HG02588 (cell line): ENCODE measurements at regions not wholly inside any gene's neighbourhood (a gene's known extent, or its start where the extent isn't known, plus 50 kb on each side); places are given as distances from the start of the nearest gene placed in this dataset.

ENCODE experiments used
- ATAC-seq: cut with Tn5 transposase; IDR thresholded peaks from one replicate; pipeline ENCODE4 v1.9.1; 2021; ENCODE audit warnings: mild to moderate bottlenecking, moderate library complexity; ENCODE audit not compliant: unreplicated experiment

GRCh38 chr2:59892398-59892797 lies 661.1 kb downstream of the BCL11A start:
- no peak for ATAC-seq

DNA sequence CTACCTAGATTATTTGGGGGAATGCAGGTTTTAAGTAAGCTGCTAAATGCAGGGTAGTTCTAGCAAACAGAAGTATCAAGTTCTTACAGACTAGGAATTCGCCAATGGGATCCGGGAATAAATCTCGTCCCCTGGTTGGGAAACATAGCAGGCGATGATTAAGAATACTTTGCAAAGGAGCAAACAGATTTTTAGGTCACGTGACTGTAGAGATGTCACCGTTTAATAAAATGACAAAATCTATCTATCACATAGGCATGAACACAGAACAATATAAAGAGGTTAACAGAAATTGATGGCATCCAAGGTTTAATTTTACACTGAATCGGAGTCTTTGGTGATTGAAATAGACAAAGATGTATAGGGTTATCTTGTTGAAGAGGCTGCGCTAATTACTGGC lies 664.1 kb downstream of the BCL11A start:
- no peak for ATAC-seq

DNA sequence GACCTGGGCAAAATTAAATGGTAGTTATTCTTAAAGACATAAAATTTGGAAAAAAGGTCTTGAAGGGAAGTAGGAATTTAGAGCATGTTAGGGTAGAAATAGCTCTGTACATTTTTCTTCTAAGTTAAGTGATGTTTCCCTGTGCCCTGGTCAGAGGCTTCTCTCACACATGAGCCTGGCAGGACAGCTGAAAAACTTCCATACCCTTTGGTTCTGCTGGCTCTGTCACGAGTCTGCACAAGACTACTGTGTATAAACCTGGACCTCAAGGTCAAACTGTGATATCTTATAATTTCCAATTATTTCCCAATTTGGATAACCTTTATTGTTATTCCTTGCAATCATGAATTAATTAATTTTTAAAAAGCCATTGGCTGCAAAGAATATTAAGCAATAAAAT lies 664.7 kb downstream of the BCL11A start:
- ATAC-seq: no peak

DNA sequence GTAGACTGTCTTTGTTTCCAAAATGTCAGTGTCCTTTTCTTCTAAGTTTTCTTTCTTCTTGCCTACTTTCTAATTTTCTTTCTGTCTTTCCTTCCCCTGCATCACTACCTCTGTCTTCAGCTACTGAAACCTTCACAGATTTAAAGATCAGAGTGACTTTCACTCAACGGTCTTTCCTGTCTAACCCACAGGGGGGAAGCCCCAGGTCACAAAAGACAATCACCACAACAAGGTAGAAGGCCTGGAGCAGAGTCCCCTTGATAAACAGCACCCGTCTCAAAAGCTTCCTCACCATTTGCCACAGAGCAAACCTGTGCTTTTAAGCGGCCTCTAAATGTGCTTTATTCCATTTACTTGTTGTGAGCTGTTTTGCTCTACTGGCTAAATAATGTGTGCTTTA lies 665.4 kb downstream of the BCL11A start:
- peak; percentile 89 for ATAC-seq

DNA sequence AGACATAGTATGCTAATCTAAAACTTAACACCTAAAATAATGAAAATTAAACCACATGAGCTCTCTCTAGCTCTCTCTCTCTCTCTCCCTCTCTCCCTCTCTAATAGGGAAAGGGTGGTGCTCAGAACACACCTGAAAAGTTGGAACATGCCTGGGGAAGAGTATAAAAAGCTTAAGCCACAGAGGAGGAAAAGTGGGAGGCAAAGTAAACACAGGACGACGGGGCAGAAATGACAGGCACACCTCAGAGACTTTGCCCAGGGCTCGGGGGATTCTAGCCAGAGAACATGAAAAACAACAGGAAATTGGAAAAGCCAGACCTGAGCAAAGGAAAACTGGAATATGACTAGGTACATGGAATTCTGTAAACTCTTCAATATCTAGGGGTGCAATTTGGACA lies 666.1 kb downstream of the BCL11A start:
- ATAC-seq: no peak

- no peak for ATAC-seq
Observed at GRCh38 chr2:59886759-59887158, 666.7 kb downstream of the BCL11A start.

GRCh38 chr2:59885541-59885940 lies 667.9 kb downstream of the BCL11A start:
- ATAC-seq: no peak

DNA sequence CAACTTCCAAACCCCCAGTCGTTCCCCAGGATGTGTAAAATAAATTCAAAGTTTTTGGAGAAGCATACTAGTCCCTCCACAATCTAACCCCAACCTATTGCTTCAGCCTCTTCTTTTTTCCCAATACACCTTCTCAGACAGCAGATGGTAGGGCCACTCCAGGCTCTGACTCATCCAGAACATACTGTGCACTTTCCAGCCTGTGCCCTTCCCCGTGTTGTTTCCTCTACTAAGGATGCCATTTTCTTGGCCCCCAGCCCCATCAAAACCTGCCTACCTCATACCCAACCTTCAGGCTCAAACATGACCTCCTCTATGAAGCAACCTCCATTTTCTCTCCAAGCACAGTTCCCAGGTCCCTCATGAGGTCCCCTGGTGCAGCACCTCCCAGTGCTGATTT lies 669.3 kb downstream of the BCL11A start:
- ATAC-seq: no peak

DNA sequence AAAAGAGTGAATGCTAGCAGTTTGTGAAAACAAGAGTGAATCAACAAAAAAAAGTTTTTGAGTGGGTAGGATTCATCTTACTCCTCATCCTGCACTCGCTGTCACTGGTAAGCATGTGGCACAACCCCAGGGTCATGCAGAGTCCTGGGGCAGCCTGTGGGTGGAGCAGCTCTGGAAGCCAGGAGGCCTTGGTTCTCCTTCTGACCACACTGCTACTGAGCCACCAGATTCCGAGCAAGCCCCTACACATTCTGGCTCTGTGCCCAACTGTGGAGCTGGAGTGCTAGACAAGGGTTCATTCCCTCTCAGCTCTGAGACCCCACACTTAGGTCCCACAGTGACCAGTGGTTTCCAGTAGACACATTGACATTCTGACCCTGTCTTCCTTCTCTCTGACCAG lies 670.6 kb downstream of the BCL11A start:
- ATAC-seq: no peak

DNA sequence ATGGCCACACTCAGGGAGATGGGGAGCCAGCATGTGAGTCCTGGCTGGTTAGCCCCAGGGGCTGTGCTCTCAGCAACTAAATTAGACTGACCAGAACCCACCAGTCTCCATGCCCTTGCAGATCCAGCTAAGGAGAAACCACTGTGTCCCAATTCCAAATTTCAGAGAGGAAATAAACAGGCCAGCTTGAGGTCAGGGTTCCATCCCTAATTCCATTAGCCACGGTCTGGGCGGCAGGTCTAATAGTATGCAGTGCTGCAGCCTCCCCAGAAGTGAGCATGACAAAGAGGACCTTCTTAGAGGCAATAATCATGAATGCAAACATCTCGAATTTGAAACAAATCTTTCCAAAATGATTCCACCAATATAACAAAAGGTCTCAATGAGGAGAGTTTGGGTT lies 671.2 kb downstream of the BCL11A start:
- ATAC-seq: no peak

- no peak for ATAC-seq
Observed at GRCh38 chr2:59881218-59881617, 672.2 kb downstream of the BCL11A start.

DNA sequence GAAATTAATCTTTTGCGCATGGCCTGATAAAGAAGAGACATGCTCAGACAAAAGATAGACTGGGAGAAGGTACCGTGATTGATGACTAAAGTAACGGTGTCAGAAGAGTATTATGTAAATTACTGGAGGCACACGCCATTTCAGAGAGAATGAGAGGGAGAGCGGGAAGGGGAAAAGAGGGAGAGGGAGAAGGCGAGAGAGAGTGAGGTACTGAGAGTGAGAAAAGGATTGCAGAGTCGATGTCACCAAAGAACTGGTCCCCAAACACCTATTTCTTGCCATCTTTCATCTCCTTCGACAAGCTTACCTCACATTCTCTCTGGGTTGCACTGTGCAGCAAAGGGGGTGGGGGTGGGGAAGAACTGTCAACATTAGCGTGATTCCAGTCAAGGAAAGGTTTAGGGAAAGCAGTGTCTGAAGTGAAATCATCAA lies 673.7 kb downstream of the BCL11A start:
- no peak for ATAC-seq

DNA sequence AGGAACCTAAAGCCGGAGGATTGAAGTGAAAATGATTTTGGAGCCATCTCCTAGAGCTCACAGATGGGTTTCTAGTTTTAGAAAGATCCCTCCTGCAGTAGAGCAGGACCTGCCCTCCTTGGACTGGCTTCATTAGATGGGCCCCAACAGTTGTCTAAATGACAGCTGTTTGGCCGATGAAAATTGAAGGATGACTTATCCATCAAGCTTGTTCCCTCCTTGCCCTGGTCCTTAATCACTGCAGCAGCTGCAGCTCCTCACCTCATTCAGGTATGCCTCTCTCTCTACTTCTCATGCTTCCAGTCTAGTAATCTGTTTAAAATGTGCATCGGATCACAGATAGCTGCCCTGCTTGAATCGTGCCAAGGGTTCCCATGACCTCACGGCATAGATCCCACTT lies 677.6 kb downstream of the BCL11A start:
- ATAC-seq: no peak

DNA sequence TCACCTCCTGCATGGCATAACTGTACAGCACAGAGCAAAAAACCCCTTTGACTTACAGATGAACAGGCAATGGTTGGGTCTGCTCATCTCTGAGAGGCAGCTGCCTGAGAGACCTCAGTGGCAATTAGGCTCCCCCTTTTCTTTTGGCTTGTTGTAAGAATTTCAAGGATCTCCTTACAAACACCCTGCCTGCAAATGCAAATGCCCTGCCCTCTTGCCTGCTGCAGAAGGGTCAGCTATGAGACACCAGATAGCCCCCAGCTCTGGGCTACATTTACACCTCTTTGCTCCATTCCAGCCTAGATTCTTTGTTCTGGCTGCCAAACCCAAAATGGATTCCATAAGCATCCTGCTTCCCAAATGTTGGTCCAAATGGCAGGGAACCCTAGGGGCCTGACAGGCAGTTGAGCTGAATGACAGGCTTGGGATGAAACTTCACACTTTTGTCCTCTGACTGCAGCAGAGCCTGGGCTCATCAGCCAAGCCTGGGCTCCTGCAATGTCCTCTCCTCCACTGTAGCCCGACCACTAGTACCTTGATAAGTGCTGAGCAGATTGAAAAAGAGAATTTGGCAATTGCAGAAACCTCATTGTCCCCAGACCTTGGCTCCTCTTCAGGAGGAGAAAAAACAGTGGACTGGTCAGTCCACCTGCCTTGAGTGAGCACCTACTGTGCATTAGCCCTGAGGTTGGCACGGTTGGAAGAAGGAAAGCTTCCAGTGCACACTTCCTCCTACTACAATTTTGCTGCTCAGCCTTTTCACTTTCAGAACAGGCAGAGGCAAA lies 678.3 kb downstream of the BCL11A start:
- ATAC-seq: no peak

DNA sequence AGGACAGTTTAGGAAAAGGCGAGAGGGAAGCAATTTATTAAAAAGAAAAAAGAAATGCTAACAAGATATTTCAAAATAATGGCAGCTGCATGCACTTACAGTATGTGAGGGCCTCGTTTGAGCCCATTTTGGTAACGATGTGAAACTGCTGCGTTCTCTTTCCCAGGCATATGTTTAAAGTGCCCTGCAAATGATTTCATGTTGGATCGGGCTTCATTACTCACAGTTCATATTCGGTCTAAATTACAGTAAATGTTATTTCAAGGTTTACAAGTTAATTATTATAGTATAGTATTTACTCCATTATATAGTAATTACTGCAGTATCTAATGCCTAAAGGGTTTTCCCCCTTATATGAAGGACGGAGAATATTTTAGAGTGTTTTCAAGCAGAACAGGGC lies 679.1 kb downstream of the BCL11A start:
- no peak for ATAC-seq

GRCh38 chr2:59871830-59872229 lies 681.6 kb downstream of the BCL11A start:
- no peak for ATAC-seq

GRCh38 chr2:59868981-59869380 lies 684.5 kb downstream of the BCL11A start:
- ATAC-seq: no peak

- no peak for ATAC-seq
Observed at GRCh38 chr2:59866436-59866835, 687.0 kb downstream of the BCL11A start.

DNA sequence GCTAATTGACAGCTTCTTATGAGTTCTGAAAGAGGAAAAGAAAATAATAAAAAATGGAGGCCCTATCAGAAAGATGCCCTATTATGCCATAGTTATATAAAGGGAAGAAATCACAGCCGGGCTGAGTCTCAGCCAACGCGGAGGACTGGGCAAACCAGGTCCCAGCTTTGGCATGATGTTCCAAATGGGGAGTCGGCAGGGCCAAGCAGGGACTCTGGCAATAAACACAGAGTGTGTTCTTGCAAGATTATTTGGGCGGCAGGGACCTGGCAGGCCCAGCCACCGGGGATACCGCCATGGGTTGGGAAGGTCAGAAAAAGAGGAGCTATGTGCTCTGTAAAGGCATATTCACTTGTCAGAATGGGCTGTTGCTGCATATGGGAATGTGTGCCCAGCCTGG lies 694.9 kb downstream of the BCL11A start:
- no peak for ATAC-seq

GRCh38 chr2:59857109-59857508 lies 696.3 kb downstream of the BCL11A start:
- ATAC-seq: no peak

DNA sequence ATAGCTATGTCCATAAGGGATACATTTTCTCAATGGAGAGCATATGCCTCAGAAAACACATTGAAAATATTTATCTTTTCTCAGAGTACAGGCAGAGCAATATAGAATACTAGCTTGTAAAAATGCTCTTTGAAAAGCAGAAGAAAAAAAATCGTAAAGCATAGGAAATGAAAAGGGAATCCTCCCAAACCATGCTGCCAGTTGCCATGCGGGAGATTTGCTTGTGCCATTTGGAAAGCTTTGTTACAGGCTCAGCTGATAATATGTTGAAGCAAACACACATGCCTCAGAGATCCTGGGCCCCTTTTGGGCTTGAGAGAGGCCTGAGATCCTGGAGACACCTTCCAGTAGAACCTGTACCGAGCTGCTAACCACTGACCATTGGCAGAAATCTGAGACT lies 697.1 kb downstream of the BCL11A start:
- no peak for ATAC-seq

- no peak for ATAC-seq
Observed at GRCh38 chr2:59853032-59853431, 700.4 kb downstream of the BCL11A start.

GRCh38 chr2:59851836-59852475 lies 701.5 kb downstream of the BCL11A start:
- ATAC-seq: no peak
